MV-4-11 (cell line): ENCODE measurements at regions not wholly inside any gene's neighbourhood (a gene's known extent, or its start where the extent isn't known, plus 50 kb on each side); places are given as distances from the start of the nearest gene placed in this dataset.
A peak's percentile ranks its signal among the peaks of the same experiment; 100 is the strongest.

Experiments used
- DNase-seq: peaks from one replicate; lab custom pipeline; 2025; lab: John Stamatoyannopoulos, UW

DNA sequence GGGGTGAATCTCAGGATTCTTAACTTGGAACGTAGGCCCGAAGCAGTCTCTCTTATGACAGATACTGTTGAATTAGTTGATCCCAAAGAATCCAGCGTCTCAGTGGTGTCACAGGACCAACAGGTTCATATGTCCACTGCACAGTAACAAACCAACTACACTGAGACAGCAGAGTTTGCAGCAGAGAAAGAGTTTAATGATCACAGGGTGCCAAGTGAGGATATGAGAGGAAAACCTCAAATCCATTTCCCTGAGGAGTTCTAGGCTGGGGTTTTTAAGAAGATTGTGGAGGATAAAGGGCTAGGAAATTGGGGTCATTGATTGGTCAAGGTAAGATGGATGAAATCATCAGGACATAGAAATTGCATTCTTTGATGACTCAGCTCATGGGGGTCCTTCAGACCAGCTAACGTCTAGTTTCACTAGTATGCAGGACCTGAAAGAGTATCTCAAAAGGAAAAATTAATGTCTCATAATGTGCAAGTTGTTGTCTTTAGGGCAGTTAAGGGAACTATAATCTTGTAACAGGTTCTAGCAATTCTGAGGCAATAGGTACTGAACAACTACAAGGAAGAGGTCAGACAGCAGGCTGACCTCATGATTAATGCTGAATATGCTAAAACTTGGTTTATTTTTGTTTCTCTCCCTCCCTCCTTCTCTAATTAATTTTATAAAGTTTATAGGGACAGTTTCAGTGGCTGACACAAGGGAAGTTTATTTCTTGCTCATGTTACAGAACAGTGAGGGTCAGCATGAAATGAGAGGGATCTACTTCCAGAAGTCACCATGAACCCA lies 310.9 kb upstream of the NEBL start:
- no peak for DNase-seq

DNA sequence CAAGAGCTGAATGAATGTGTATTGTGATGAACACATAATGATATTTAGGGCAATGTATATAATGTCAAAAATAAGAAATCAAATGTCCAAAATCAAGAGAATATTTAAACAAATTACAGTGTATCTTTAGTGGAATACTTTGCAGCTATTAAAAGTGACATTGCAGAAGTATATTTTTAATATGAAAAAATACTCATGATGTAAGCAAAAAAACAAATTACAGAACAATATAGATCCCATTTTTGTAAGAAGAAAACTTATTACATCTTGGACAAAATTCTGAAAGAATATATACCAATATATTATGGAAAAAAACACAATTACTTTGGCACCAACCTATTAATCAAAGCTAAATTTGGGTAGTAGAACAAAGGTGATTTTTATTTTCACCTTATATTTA lies 308.2 kb upstream of the NEBL start:
- no peak for DNase-seq

DNA sequence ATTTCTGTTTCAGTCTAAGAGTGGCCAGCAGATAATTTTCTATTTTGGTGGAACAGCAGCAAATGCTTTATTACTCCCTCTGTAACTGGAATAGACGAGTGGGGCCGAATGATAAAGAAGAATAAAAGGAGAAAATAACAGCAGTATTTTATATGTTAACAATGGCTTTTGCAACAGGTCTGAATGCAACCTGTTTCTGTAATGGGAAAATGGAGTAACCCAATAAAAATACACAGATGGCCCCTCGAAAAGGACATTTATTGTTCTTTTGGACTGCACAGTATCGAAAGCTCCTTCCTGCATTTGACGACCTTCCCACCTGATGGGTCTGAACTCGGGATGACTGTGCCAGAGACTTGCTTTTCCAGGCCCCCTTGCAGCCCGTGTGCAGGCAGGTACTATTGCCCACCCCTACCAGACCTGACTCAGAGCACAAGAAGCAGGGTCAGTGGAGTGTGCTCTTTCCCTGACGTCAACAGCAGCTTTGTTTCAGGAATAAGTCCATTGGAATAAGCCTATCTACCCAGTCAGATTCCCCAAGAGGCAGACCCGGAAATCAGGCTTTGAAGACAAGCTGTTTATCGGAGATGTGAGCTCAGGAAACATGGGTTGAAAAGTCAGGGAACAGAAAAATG lies 306.5 kb upstream of the NEBL start:
- no peak for DNase-seq

DNA sequence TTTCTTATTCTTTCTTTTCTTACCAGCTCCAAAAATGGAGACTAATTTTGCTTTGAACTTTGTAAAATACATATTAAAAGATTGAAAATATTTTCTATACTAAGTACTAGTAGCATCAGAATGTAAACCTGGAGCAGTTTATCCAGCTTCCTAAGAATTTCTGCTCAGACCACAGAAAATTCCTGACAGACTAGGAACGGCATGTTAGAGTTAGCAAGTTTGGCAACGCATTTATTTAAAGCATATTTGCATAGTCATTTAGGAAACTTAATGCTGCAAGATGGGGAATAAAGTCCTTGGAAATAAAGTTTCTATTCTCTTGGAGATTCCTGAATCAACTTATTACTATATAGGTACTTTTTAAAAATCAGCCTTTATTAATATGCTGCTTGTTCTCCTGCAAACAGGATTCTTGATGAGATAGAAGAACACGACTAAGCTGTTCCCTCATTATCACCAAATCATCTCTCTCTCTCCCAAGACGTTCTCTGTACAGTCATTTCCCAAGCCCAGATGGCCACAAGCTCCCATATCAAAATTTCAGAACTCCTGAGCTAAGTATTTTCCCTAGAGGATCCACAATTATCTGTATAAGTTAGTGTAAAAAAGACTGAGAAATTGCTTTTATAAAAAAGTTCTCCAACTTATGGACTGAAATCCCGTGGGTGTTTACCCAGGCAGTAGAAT lies 305.8 kb upstream of the NEBL start:
- DNase-seq: no peak

DNA sequence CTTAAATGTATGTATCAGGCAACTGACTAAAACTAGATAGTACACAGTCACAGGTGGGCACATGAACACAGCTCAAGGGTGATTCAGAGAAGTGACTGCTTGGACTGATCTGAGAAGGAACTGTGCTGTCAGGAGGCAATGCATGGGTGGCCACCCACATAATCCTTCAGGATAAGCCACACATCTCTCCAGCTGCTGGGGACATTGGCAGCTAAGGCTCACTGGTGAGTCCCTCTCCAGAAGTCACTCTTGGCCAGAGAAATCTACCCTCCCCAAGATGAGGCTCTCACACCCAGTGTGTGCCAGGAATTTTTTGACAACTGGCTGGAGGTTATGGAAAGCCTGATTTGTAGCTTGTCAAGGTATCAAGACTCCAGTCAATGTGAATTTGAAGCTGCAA lies 302.4 kb upstream of the NEBL start:
- no peak for DNase-seq

DNA sequence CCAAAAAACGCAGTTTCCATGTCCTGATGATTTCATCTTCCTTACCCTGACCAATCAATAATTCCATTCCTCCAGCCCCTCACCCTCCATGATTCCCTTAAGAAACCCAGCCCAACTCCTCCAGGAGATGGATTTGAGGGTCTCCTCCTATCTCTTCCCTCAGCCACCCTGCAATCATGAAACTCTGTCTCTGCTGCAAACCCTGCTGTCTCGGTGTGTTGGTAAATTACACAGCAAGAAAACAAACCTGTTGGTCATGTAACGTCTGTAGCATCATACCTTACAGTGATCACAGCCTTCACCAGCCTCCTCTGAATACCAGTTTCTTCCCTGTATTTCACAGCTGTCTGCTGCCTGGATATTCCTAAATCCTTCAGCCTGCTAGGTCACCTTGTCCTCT lies 300.7 kb upstream of the NEBL start:
- no peak for DNase-seq

DNA sequence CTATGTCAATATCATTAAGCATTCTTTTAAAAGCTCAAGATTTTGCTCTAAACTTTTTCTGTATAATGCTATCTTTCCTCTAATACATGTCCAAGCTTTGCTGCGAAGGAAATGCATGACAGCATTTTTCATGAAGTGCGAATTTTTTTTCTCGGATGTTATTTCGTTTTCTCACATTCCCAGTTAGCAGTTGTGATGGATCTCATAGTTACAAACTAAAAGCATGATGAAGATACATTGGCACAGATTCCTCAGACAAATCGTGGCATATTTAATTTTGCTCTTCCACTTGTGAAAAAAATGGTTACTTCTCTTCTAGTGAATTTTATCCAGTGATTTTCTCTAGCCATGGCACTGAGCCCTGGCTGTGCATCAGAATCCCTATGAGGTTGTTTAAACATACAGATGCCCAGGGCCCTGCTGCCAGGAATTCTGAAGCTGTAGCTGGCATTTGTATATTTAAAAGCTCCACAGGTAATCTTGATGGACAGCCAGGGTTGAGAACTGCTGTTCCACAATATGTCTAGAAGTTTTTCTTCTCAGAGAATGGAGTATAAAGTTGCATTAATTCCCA lies 299.8 kb upstream of the NEBL start:
- DNase-seq: no peak

DNA sequence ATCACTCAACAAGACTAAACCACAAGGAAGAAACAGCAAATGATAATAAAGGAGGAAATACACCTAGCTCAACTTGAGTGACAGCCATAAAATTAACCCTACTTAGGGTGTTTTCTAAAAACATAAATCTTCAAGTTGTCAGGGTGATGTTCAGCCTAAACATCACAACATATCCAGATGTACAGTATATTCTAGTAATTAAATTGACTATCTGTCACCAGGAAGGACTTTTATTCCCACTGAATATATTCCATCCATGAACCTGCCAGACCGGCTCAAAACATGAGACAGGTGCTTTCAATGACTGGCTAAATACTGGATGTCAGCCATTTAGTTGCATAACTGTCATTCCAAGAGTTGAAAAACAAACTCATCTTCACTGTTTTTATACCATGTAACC lies 298.1 kb upstream of the NEBL start:
- no peak for DNase-seq

DNA sequence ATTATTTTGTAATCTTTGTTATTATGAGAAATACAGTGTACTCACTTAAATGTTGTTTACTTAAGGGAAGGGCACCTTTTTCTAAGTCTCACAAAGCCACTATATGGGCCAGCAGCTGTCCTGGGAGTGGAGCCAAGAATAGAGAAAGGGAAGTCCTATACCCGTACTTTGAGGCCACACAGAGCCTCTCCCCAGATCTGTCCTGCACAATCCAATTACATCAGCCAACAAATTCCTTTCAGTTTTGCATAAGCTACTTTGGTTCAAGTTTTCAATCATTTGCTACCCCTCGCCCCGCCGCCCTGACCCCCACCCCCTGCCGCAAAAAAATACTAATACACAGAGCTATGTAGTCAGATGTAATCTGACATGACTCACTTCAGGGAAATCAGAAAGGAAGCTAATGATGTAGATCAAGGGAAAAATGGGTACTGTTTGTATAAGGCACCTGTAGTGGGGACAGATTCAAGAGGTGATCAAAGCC lies 297.4 kb upstream of the NEBL start:
- DNase-seq: peak; percentile 83

DNA sequence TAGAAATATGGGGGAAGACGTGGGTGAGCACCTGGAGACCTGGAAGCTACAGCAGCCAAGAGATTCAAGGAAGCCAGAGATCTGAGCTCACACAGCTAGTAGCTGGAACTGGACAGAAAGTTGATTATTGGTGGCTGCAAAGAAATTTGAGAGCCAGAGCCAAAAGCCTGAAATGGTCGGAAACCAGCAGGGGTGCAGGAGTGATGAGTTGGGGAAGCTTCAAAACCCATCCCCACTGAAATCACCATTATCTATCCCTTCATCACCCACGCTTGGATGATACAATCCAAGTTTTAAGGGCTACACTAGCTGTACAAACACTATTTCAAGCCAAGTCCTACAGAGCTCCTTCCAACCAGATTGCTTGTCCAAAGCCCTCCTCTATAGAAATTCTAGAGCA lies 296.1 kb upstream of the NEBL start:
- no peak for DNase-seq

DNA sequence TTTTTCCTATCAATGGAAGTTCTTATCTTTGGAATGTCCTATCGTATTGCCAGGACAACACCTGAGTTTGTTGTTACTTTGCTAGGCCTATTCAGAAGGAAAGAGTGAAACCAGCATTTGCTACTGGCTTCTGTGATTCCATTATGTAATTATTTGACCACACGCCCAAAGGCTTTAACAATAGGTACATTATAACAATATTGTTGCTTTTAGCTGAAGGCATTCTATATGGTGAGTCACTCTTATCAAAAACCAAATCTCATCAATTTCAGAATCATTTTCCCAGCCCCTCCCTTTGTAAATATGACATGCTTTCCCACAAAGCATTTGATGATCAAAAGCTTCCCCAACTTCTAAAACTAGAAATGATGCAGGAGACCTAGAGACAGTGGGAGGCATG lies 294.4 kb upstream of the NEBL start:
- DNase-seq: no peak

DNA sequence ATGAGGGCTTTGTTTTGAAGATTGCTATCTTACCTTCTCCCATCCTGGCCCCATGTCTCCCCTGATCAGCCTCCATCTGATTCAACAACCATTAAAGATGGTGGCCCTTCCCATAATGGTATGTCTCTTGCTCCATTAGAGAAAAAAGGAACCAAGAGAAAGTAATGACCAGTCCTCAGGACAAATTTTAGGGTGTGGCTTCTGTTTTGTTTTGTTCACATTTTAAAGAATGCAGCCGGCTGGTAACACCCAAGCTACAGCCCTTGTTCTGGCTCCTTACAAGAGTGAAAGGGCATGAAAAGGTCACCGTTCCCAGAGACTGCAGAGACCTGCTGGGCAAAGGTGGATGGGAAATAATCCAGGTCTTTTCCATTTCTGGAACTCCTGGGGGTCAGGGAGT lies 287.9 kb upstream of the NEBL start:
- DNase-seq: no peak

DNA sequence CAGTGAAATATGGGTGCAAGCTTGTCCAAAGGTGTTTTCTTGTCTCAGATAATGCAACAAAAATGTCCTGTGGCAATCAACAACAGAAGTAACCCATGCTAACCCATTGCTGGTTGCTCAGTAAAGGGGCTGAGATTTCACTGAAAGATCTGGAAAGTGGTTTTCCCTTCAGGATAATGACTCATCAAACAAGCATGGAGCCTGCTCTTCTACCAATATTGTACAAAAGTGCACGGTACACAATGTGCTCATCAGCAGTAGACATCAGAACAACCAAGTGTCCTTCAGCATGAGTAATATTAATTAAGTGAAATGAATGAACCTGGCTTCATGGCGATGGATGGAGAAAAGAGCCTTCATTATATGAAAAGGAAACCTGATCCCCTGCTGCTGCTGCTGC lies 287.1 kb upstream of the NEBL start:
- DNase-seq: no peak

DNA sequence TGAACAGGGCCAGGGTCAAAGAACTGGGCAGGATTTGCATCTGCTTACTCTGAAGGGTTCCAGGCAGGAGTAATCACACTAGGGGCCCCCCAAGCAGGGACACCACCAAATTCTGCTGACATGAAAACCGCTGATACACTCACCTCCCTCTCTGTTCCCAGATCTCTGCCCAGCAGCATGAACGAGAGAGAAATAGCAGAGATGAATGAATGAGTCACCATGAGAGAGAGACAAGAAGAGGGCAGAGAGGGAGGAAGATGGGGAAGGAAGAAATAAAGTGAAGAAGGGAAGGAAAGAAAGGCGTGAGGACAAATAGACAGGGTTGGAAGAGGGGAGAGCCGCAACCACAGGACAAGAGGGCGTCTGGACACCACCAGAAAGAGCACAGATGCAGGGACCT lies 285.9 kb upstream of the NEBL start:
- DNase-seq: no peak

DNA sequence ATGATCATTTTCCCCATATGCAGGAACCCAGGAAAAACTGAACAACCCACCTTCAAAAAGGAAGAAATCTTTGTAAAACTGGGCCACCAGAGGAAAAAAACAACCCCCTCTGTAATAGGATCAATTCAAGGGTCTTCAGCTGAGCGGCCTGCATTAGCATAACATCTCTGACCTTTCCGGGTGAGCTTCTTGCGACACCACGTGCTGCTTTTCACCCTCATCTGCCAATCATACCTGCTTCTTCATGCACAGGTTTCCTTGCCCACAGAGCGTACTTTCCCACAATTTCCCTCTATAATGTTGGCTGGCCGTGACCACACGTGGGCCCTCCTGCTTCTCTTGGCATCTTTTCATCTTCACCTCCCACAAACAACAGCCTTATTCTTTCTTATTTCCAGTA lies 284.3 kb upstream of the NEBL start:
- no peak for DNase-seq

DNA sequence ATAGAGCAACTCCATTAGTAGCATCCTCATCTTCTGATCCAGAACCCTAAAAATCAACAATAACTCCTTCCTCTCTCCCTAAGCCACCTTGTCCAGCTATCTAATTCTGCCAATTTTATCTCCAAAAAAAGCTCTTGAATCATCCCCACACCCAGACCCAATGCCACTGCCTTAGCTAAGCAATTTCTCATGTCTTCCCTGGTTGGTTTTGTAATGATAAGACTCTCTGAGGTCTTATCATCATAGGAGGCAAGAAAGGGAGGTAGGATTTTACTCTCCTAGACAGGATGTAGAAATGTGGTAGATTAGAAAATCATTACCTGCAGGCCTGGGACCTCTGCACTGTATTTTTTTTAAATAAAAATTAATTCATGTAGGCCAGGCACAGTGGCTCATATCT lies 283.5 kb upstream of the NEBL start:
- DNase-seq: no peak

DNA sequence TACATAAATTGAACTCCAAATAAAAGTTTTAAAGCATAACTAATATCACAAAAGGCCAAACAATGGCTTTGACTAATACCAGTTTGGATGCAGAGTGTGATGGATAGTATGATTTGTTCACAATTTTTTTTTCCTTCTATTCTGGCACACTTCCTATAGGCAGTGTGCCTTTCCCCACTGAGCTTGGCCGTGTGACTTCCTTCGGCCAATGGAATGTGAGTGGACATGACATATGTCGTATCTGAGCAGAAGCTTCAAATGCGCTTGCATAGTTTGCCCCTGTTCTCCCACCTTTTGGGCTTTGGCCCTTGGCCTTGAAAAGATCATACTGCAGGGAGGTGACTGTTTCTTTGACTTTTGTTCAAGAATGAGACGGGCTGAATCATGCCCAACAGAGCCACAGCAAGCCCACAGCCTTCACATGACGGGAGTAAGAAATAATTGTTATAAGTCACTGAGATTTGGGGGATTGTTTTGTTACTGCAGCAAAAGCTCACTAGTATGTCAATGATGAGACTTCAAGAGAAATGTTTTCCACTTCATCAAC lies 279.9 kb upstream of the NEBL start:
- no peak for DNase-seq

DNA sequence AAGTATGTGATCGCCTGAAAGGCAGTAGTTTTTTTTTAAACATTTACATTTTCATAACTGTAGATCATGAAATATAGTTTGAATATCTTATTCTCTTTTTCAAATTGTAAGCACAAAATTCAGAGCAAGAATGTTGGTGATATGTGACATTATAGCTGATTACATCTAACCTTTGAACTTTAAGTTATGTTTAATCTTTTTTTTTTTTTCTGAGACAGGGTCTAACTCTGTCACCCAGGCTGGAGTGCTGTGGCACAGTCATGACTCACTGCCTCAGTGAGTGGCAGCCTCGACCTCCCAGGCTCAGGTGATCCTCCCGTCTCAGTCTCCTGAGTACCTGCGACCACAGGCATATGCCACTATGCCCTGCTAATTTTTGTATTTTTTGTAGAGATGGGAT lies 278.7 kb upstream of the NEBL start:
- no peak for DNase-seq

DNA sequence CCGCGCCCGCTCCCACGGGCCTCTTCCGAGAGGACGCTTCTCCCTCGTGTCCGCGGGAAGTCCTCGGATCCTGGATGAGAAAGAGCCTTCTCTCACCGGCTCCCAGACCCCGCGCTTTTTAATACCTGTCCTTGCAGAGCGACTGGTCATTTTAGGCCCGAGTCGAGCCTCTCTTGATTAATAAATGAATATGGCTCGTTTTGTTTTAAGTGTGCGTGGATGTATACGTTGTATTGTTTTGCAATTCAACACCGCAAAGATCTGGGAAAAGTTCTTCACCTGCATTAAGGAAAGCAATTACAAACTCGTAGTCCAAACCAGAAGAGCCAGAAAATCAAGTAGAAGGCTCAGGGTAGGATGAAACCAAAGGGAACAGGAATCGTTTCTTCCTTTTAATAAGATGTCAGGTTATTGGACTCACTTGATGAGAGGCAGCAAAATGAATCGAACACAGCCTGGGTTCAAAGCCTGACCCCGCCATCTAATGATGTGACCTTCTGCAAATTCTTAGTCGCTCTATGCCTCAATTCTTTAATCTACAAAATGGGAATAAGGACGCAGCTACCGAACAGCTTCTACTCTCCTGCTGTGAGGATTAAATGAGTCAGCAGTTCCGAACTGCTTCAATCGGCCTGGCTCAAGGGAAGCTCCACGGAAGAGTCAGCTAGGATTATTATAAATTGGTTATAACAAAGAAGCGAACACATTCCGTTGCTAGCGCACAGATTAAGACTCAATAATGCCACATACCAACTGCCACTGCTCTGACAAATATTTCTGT lies 277.8 kb upstream of the NEBL start:
- DNase-seq: no peak

DNA sequence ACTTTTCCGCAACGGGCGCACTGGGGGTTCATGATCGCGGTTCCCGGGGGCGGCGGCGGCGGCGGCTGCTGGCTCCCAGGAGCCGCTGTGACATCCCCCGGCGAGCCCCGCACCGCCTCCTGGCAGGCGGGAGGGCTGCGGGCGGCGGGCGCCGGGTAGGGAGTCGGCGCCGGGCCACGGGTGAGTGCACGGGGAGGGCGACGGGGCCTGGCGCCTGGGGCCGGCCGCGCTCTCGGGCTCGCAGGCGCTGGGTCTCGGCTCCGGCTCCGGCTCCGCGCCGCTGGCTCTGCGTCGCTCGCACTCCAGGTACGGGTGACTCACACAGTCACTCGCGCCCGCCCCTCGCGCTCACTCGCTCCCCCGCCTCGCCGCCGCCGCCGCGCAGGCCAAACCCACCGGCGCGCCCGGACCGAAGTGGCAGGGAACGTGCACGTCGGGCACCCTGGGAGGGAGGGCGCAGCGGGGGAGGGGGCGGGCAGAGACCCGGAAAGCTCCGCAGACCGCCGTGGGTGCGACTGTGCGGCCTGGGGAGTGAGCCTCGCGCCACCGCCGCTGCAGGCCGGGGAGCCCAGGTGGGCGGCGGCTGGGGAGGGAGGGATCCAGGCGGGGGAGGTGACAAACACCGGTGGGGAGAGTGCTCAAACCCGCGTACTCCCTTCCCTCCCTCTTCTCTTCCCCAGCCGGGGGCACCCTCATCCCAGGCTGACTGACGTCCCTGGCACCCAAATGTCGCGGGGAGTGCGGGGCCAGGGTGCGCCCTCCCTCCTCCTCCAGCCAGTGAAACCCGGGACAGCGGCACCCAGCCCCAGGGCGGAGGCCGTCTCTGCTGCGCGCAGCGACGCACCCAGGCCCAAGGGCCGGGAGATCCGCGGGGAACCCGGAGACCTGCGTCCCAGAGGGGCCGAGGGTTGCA lies 276.9 kb upstream of the NEBL start:
- DNase-seq: no peak
